ENCODE measurements at regions not wholly inside any gene's neighbourhood (a gene's known extent, or its start where the extent isn't known, plus 50 kb on each side); places are given as distances from the start of the nearest gene placed in this dataset.

DNA sequence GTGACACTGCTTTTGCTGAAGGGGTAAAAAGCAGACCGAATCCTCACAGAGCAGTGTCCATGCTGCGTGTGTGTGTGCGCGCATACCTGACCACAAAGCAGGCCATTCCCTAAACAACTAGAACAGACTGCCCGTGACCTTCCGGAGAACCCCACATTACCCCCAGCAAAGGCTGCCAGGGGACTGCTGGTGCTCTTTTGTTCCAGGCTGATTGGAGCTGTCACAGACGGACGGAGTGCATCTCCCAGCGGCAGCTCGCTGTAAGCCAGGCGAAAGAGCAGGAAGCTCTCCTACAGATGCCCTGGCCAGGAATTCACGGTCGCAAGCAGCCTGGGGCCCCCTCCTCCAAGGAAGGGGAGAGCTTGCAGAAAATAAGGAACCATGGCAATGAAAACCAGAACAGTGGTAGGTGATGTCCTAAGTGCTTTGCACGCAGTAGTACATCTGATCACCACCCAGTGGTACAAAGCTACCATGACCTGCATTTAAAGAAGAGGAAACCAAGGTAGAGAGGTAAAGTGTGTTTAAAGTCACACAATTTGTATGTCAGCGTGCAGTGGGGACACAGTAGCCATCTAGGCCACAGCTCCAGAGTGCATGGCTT lies 153.4 kb upstream of the DYNLRB2 start:
- Histone ChIP-seq H3K36me3 (no peaks in the 10 kb centered on the region), H3K4me3 (no peak overlapping the region), H3K4me1 (no peaks in the 10 kb centered on the region), H3K27me3 (no peaks in the 10 kb centered on the region), H3K9me3 (no peaks in the 10 kb centered on the region), H3K27ac (no peak overlapping the region)
- TF ChIP-seq, protein P1, sequence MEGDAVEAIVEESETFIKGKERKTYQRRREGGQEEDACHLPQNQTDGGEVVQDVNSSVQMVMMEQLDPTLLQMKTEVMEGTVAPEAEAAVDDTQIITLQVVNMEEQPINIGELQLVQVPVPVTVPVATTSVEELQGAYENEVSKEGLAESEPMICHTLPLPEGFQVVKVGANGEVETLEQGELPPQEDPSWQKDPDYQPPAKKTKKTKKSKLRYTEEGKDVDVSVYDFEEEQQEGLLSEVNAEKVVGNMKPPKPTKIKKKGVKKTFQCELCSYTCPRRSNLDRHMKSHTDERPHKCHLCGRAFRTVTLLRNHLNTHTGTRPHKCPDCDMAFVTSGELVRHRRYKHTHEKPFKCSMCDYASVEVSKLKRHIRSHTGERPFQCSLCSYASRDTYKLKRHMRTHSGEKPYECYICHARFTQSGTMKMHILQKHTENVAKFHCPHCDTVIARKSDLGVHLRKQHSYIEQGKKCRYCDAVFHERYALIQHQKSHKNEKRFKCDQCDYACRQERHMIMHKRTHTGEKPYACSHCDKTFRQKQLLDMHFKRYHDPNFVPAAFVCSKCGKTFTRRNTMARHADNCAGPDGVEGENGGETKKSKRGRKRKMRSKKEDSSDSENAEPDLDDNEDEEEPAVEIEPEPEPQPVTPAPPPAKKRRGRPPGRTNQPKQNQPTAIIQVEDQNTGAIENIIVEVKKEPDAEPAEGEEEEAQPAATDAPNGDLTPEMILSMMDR (IDR thresholded peaks at IDR 0.05), result no peak
- TF ChIP-seq POLR2A (IDR thresholded peaks at IDR 0.05), result no peak
- no peak for DNase-seq

DNA sequence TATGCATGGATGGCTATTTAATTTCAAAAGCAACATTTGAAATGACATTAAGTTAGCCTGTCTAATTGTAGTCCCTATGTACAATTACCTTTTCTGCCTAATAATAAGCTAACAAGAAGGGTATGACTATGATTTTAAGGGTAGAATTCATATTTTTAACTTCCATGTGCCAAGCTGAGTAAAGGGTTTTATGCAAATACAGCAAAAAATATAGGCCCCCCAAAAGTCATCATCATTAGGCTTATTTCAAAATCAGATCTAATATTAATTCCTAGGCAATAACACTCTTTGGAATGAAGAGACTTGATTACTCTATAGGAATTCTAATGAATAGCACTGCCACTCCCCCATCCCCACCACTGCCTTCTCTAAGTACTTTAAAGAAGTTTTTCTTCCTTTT lies 155.9 kb upstream of the DYNLRB2 start:
- Histone ChIP-seq H3K4me1 (no peaks in the 10 kb centered on the region), H3K36me3 (no peaks in the 10 kb centered on the region), H3K9me3 (no peaks in the 10 kb centered on the region), H3K27ac (no peak overlapping the region), H3K4me3 (no peak overlapping the region), H3K27me3 (no peaks in the 10 kb centered on the region)
- DNase-seq, result no peak
- TF ChIP-seq, protein P1 (IDR thresholded peaks at IDR 0.05), result no peak
- TF ChIP-seq POLR2A (IDR thresholded peaks at IDR 0.05), result no peak

DNA sequence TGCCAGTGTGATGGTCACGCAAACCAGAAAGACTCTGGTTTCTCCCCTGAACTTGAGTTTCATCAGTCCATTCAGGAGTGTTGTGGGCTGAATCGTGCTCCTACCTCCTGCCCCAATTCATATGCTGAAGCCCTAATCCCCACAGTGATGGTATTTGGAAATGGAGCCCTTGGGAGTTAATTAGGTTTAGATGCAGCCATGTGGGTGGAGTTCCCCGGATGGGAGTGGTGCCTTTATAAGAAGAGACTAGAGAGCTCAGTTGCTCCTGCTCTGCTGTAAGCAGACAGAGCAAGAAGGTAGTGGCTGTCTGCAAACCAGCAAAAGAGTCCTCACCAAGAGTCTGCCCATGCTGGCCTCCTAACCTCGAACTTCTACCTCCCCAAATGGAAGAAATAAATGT lies 160.3 kb upstream of the DYNLRB2 start:
- no peaks in the 10 kb centered on the region for H3K36me3 ChIP-seq
- H3K27ac ChIP-seq, result no peak overlapping the region
- H3K9me3 ChIP-seq, result no peaks in the 10 kb centered on the region
- TF ChIP-seq, protein P1 (IDR thresholded peaks at IDR 0.05), result no peak
- no peak overlapping the region for H3K4me3 ChIP-seq
- no peak for DNase-seq
- no peaks in the 10 kb centered on the region for H3K27me3 ChIP-seq
- no peaks in the 10 kb centered on the region for H3K4me1 ChIP-seq

DNA sequence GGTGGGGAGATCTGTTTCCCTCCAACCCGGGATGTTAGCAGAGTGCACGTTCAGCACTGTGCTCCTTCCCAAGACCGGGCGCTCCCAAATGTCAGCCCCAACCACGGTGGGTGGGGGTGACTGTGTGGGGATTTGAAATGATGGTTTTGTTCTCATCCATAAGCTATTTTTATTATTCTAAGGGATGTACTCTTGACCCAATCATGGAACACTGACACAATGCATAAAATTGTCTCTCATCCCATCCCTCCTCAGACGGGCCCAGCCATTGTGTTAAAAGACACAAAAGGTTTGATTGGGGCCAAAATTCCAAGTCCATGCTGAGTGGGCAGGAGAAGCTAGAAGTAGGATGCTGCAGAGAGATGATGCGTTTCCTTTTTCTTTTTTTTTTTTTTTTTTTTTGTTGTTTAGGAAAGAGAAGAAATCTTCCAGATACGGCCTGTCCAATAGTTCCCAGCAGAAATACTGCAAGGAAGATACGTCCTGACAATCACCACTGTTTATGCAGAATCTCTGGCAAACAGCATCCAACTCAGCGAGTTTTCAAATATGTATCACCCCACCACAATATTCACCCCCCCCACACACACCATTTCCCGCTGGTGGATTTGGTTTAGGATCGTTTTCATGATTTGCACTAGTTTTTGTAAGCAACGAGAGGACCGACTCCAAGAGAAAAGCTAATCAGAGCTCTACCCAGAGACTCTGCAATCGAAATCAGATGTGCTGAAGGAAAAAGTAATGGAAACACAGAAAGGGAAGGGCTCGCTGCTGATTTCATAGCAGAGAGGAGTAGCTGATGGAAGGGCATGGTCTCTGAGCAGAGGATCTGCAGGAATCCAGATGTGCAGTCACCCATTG lies 163.5 kb upstream of the DYNLRB2 start:
- H3K9me3 ChIP-seq, result no peaks in the 10 kb centered on the region
- H3K36me3 ChIP-seq, result no peaks in the 10 kb centered on the region
- DNase-seq, result no peak
- H3K27me3 ChIP-seq, result no peaks in the 10 kb centered on the region
- no peak overlapping the region for H3K4me3 ChIP-seq
- TF ChIP-seq POLR2A (IDR thresholded peaks at IDR 0.05), result no peak
- TF ChIP-seq, protein P1 (IDR thresholded peaks at IDR 0.05), result no peak
- H3K27ac ChIP-seq, result no peak overlapping the region
- H3K4me1 ChIP-seq, result no peaks in the 10 kb centered on the region

DNA sequence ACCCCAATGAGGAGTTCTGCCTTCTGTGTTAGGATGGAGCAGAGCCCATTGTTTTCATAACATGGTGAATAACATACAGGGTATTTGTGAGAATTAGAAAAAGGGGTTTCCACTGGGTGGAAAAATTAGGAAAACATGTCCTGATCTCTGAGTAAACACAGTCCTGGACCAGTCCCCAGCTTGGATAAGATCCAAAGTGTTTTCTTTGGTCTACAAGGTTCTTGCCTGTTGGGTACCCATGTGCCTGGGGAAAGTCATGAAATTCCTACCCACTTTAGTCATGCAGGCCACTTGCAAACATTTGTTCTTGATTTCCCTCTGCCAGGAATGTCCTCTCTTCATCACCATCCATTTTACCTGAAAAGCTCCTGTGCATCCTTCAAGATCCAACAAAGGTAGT lies 164.8 kb upstream of the DYNLRB2 start:
- H3K4me1 ChIP-seq, result no peaks in the 10 kb centered on the region
- H3K27ac ChIP-seq, result no peak overlapping the region
- DNase-seq, result no peak
- H3K4me3 ChIP-seq, result no peak overlapping the region
- TF ChIP-seq, protein P1 (IDR thresholded peaks at IDR 0.05), result no peak
- TF ChIP-seq POLR2A (IDR thresholded peaks at IDR 0.05), result no peak
- H3K36me3 ChIP-seq, result no peaks in the 10 kb centered on the region
- H3K27me3 ChIP-seq, result no peaks in the 10 kb centered on the region
- H3K9me3 ChIP-seq, result no peaks in the 10 kb centered on the region

All from Peyer's patch (tissue), 4 donors.